Endothelial cell of umbilical vein (primary cell): ENCODE measurements at regions not wholly inside any gene's neighbourhood (a gene's known extent, or its start where the extent isn't known, plus 50 kb on each side); places are given as distances from the start of the nearest gene placed in this dataset.

Experiments used
- BruUV-seq: library from RNA; stranded (reverse); fragments of 400-500 nt; replicated peaks from 2 replicates; lab custom pipeline; 2021; lab: Mats Ljungman, UMichigan
- CTCF ChIA-PET: fragments of 300-600, 350-600 bp; sonication (Branson Sonifier 250); formaldehyde crosslinking; loops from one replicate; lab custom pipeline; 2021; ENCODE audit warnings: antibody characterized with exemption, inconsistent platforms; lab: Charles Lee
- POLR2A ChIA-PET: fragments of 300-600, 350-600 bp; sonication (Branson Sonifier 250); formaldehyde crosslinking; loops from one replicate; lab custom pipeline; 2021; ENCODE audit warnings: antibody characterized with exemption, inconsistent platforms; lab: Charles Lee
- DNase-seq: peaks from one replicate; pipeline ENCODE4 v3.0.0-alpha.2; 2011; ENCODE audit warnings: low read depth, low spot score
- FAIRE-seq: peaks from 2 replicates; lab custom pipeline; 2011; peaks lifted over from hg19 to GRCh38; lab: Jason Lieb, UNC
- H2AFZ ChIP-seq: 2 replicates; pipeline ENCODE4 v1.6.0; 2012; ENCODE audit warnings: low read depth, low read length, control low read depth, inconsistent platforms
- H3K27ac ChIP-seq: 2 replicates; pipeline ENCODE4 v1.5.1; 2011; ENCODE audit warnings: low read depth, mild to moderate bottlenecking, control low read depth, low read length, moderate library complexity; ENCODE audit not compliant: insufficient read depth
- H3K27me3 ChIP-seq, 2 experiments: 2 replicates each; pipeline versions ENCODE4 v1.6.0 to v1.6.1; 2011; ENCODE audit warnings: low read length in 2 of 2, mixed read lengths in 1 of 2; ENCODE audit not compliant: control insufficient read depth in 2 of 2, insufficient read depth in 2 of 2
- H3K36me3 ChIP-seq, 2 experiments: 2 replicates in 1 of 2; 3 replicates in 1 of 2; pipeline ENCODE4 v1.5.1; 2011; ENCODE audit warnings: low read length in 2 of 2, mild to moderate bottlenecking in 1 of 2, moderate library complexity in 1 of 2; ENCODE audit not compliant: control insufficient read depth in 2 of 2, insufficient read depth in 2 of 2; ENCODE audit errors: extremely low read depth in 1 of 2
- H3K4me1 ChIP-seq: 3 replicates; pipeline ENCODE4 v1.5.1; 2011; ENCODE audit warnings: mild to moderate bottlenecking, low read length; ENCODE audit not compliant: control insufficient read depth, insufficient read depth; ENCODE audit errors: extremely low read depth
- H3K4me2 ChIP-seq: 2 replicates; pipeline ENCODE4 v1.6.1; 2011; ENCODE audit warnings: low read length, control low read depth, mixed read lengths; ENCODE audit not compliant: insufficient read depth
- H3K4me3 ChIP-seq, 3 experiments: fragments of 200-600 bp in 1 of 3; sonication (generic), shearing (Covaris generic) in 1 of 3; replicated peaks in 1 of 3; 2 replicates each; pipeline ENCODE4 v1.5.1; 2011 to 2016; ENCODE audit warnings: control low read depth in 3 of 3, low read length in 3 of 3, mild to moderate bottlenecking in 2 of 3, inconsistent platforms in 1 of 3, low read depth in 1 of 3, moderate library complexity in 1 of 3; ENCODE audit not compliant: insufficient read depth in 1 of 3
- H3K79me2 ChIP-seq: 2 replicates; pipeline ENCODE4 v1.6.0; 2012; ENCODE audit warnings: low read length, inconsistent platforms; ENCODE audit not compliant: control insufficient read depth, insufficient read depth
- H3K9ac ChIP-seq: replicated peaks from 2 replicates; pipeline ENCODE3; 2011; ENCODE audit warnings: low read length, control low read depth; ENCODE audit not compliant: insufficient read depth; ENCODE audit errors: extremely low read depth
- H3K9me1 ChIP-seq: replicated peaks from 3 replicates; pipeline ENCODE4 v1.6.0; 2011; ENCODE audit warnings: mild to moderate bottlenecking, low read length; ENCODE audit not compliant: control insufficient read depth, insufficient read depth; ENCODE audit errors: extremely low read depth
- H3K9me3 ChIP-seq: replicated peaks from 2 replicates; pipeline ENCODE4 v1.5.1; 2012; ENCODE audit warnings: low read length, inconsistent platforms; ENCODE audit not compliant: control insufficient read depth, insufficient read depth
- H4K20me1 ChIP-seq: replicated peaks from 2 replicates; pipeline ENCODE3; 2011; ENCODE audit warnings: mild to moderate bottlenecking, low read length; ENCODE audit not compliant: control insufficient read depth, insufficient read depth; ENCODE audit errors: extremely low read depth
- CTCF ChIP-seq, 2 donors: IDR thresholded peaks; 1 replicate in 1 of 2; 2 replicates in 1 of 2; pipeline ENCODE4 v1.5.1; 2011; ENCODE audit warnings: low read length in 2 of 2, mild to moderate bottlenecking in 2 of 2, moderate library complexity in 2 of 2, control low read depth in 1 of 2, inconsistent platforms in 1 of 2, low read depth in 1 of 2; ENCODE audit not compliant: insufficient read depth in 1 of 2; ENCODE audit errors: extremely low read depth in 1 of 2
- EZH2 ChIP-seq: IDR thresholded peaks from 2 replicates; pipeline ENCODE4 v1.6.1; 2012; ENCODE audit warnings: borderline replicate concordance, low read depth, mild to moderate bottlenecking, moderate library complexity, low read length, inconsistent platforms; ENCODE audit not compliant: severe bottlenecking
- FOS ChIP-seq: IDR thresholded peaks from 2 replicates; pipeline ENCODE4 v1.6.1; 2011; ENCODE audit warnings: mild to moderate bottlenecking, low read length, moderate library complexity, borderline replicate concordance; ENCODE audit not compliant: insufficient read depth
- GATA2 ChIP-seq: IDR thresholded peaks from 2 replicates; pipeline ENCODE4 v1.7.0; 2011; ENCODE audit warnings: low read depth, mild to moderate bottlenecking, moderate library complexity, mixed read lengths, low read length; ENCODE audit not compliant: insufficient read length, insufficient read depth
- JUN ChIP-seq: IDR thresholded peaks from 2 replicates; pipeline ENCODE4 v1.6.1; 2011; ENCODE audit warnings: borderline replicate concordance, low read depth; ENCODE audit not compliant: insufficient read length, insufficient read depth
- MAX ChIP-seq: IDR thresholded peaks from 2 replicates; pipeline ENCODE4 v1.6.1; 2011; ENCODE audit not compliant: insufficient read depth, insufficient read length
- MYC ChIP-seq: IDR thresholded peaks from one replicate; pipeline ENCODE4 v1.6.1; 2011; ENCODE audit warnings: mild to moderate bottlenecking, low read depth, low read length
- POLR2A ChIP-seq: IDR thresholded peaks from 2 replicates; pipeline ENCODE4 v1.6.1; 2012; ENCODE audit warnings: low read depth, mild to moderate bottlenecking, control low read depth, low read length
- POLR2AphosphoS5 ChIP-seq: IDR thresholded peaks from 2 replicates; pipeline ENCODE4 v1.6.1; 2012; ENCODE audit warnings: low read depth, mild to moderate bottlenecking, control low read depth, low read length, moderate library complexity; ENCODE audit not compliant: insufficient read depth
- dilution Hi-C: fragments of 300-500 bp; cut with MboI; formaldehyde crosslinking; loops from one replicate; pipeline ENCODE4 v1.15.0; 2019; ENCODE audit warnings: low sequenced_read_pairs; ENCODE audit not compliant: extremely low pct_ligation_motif_present
- intact Hi-C: fragments of 100-400 bp; cut with micrococcal nuclease; formaldehyde crosslinking; loops from one replicate; pipeline ENCODE4 v1.10.0; 2022

GRCh38 chr13:105762096-105762495 is 773.4 kb downstream of the EFNB2 start:
- no peaks in the 10 kb centered on the region for H3K9me3 ChIP-seq
- DNase-seq = no peak
- H3K9me1 ChIP-seq = no peaks in the 10 kb centered on the region
- H3K9ac ChIP-seq = no peak overlapping the region
- intact Hi-C loops = no loop called here
- dilution Hi-C loops = no loop called here
- CTCF ChIA-PET = no interaction called here
- BruUV-seq = no TSS peak
- H3K79me2 ChIP-seq = no peaks in the 10 kb centered on the region
- POLR2A ChIA-PET = no interaction called here
- H3K4me3 ChIP-seq = no peak overlapping the region
- no peak overlapping the region for H3K4me2 ChIP-seq
- H3K27ac ChIP-seq = no peak overlapping the region
- H3K27me3 ChIP-seq = no peaks in the 10 kb centered on the region
- H3K4me1 ChIP-seq = no peaks in the 10 kb centered on the region
- H2AFZ ChIP-seq = no peak overlapping the region
- no peak for FAIRE-seq
- no peaks in the 10 kb centered on the region for H4K20me1 ChIP-seq
- H3K36me3 ChIP-seq = no peaks in the 10 kb centered on the region
- no peak for TF ChIP-seq MAX
- no peak for TF ChIP-seq FOS
- TF ChIP-seq MYC = no peak
- TF ChIP-seq EZH2 = no peak
- TF ChIP-seq JUN = no peak
- TF ChIP-seq GATA2 = no peak
- no peak for TF ChIP-seq CTCF (IDR thresholded peaks at IDR 0.05; ENCODE audit: extremely low read depth in 1 of 2, insufficient read depth in 1 of 2, low read depth in 1 of 2, low read length in 2 of 2)
- no peak for TF ChIP-seq POLR2AphosphoS5
- TF ChIP-seq POLR2A = no peak
